ENCODE measurements at regions not wholly inside any gene's neighbourhood (a gene's known extent, or its start where the extent isn't known, plus 50 kb on each side); places are given as distances from the start of the nearest gene placed in this dataset.

- Histone ChIP-seq H3K4me3 (replicated peaks; ENCODE audit: insufficient read depth, low read length) (no peak overlapping the region), H3K27me3 (ENCODE audit: insufficient read depth, poor library complexity, severe bottlenecking) (no peaks in the 10 kb centered on the region), H3K27ac (replicated peaks) (no peak overlapping the region)
- TF ChIP-seq, protein P1, sequence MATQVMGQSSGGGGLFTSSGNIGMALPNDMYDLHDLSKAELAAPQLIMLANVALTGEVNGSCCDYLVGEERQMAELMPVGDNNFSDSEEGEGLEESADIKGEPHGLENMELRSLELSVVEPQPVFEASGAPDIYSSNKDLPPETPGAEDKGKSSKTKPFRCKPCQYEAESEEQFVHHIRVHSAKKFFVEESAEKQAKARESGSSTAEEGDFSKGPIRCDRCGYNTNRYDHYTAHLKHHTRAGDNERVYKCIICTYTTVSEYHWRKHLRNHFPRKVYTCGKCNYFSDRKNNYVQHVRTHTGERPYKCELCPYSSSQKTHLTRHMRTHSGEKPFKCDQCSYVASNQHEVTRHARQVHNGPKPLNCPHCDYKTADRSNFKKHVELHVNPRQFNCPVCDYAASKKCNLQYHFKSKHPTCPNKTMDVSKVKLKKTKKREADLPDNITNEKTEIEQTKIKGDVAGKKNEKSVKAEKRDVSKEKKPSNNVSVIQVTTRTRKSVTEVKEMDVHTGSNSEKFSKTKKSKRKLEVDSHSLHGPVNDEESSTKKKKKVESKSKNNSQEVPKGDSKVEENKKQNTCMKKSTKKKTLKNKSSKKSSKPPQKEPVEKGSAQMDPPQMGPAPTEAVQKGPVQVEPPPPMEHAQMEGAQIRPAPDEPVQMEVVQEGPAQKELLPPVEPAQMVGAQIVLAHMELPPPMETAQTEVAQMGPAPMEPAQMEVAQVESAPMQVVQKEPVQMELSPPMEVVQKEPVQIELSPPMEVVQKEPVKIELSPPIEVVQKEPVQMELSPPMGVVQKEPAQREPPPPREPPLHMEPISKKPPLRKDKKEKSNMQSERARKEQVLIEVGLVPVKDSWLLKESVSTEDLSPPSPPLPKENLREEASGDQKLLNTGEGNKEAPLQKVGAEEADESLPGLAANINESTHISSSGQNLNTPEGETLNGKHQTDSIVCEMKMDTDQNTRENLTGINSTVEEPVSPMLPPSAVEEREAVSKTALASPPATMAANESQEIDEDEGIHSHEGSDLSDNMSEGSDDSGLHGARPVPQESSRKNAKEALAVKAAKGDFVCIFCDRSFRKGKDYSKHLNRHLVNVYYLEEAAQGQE (IDR thresholded peaks at IDR 0.05; ENCODE audit: insufficient replicate concordance, low read depth), result no peak
- no peak for TF ChIP-seq CTCF (IDR thresholded peaks at IDR 0.05; ENCODE audit: insufficient read depth, low read length)
- no peak for TF ChIP-seq SPI1 (IDR thresholded peaks at IDR 0.05; ENCODE audit: borderline replicate concordance, low read depth)
- TF ChIP-seq POLR2AphosphoS5 (IDR thresholded peaks at IDR 0.05; ENCODE audit: low read depth), result no peak
- no peak for TF ChIP-seq GABPA (IDR thresholded peaks at IDR 0.05; ENCODE audit: low read depth)
- no peak for DNase-seq (ENCODE audit: low read depth in 1 of 2, low spot score in 1 of 2)
Measured at GRCh38 chr11:34826384-34826726, 89.8 kb downstream of the APIP start.

GRCh38 chr11:34825670-34826383 lies 90.4 kb downstream of the APIP start:
- no peak overlapping the region for H3K27ac ChIP-seq (replicated peaks)
- H3K27me3 ChIP-seq (ENCODE audit: insufficient read depth, poor library complexity, severe bottlenecking), result no peaks in the 10 kb centered on the region
- no peak for TF ChIP-seq CTCF (IDR thresholded peaks at IDR 0.05; ENCODE audit: insufficient read depth, low read length)
- TF ChIP-seq SPI1 (IDR thresholded peaks at IDR 0.05; ENCODE audit: borderline replicate concordance, low read depth), result no peak
- no peak for TF ChIP-seq POLR2AphosphoS5 (IDR thresholded peaks at IDR 0.05; ENCODE audit: low read depth)
- TF ChIP-seq, protein P1 (IDR thresholded peaks at IDR 0.05; ENCODE audit: insufficient replicate concordance, low read depth), result no peak
- TF ChIP-seq GABPA (IDR thresholded peaks at IDR 0.05; ENCODE audit: low read depth), result no peak
- DNase-seq (ENCODE audit: low read depth in 1 of 2, low spot score in 1 of 2), result no peak
- no peak overlapping the region for H3K4me3 ChIP-seq (replicated peaks; ENCODE audit: insufficient read depth, low read length)

DNA sequence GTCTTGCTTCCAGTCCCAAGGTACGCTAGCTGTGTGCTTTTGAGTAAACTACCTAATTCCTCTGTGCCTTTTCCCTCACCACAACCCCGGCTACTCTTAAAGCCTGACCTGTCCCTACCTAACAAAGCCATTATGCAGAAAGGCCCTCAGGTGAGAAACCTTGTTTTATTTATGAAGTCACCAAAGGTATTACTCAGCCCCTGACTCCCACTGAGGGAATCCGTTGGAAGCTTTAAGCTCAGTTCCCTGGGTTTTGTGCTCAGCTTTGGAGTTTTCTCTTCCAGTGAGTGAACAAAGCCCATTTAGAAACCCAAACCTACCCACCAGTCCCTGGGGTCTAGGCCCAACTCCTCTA lies 90.9 kb downstream of the APIP start:
- no peak overlapping the region for H3K27ac ChIP-seq (replicated peaks)
- TF ChIP-seq GABPA (IDR thresholded peaks at IDR 0.05; ENCODE audit: low read depth) (no peak), POLR2AphosphoS5 (IDR thresholded peaks at IDR 0.05; ENCODE audit: low read depth) (no peak), SPI1 (IDR thresholded peaks at IDR 0.05; ENCODE audit: borderline replicate concordance, low read depth) (no peak)
- TF ChIP-seq, protein P1 (IDR thresholded peaks at IDR 0.05; ENCODE audit: insufficient replicate concordance, low read depth), result no peak
- no peak for DNase-seq (ENCODE audit: low read depth in 1 of 2, low spot score in 1 of 2)
- no peak overlapping the region for H3K4me3 ChIP-seq (replicated peaks; ENCODE audit: insufficient read depth, low read length)
- peaks cover 2% of the 10 kb centered on the region for H3K27me3 ChIP-seq (ENCODE audit: insufficient read depth, poor library complexity, severe bottlenecking)
